HL-60 (cell line): ENCODE measurements at regions not wholly inside any gene's neighbourhood (a gene's known extent, or its start where the extent isn't known, plus 50 kb on each side); places are given as distances from the start of the nearest gene placed in this dataset.

Experiments
- DNase-seq, 2 experiments: peaks; one replicate each; pipeline ENCODE4 v3.0.0-alpha.2; 2010 to 2020; ENCODE audit warnings: low read depth in 1 of 2, low spot score in 1 of 2
- H3K27ac ChIP-seq: fragments of 250-450 bp; sonication (Bioruptor Pico); replicated peaks from 2 replicates; pipeline ENCODE4 v1.5.1; 2020; ENCODE audit warnings: mild to moderate bottlenecking, moderate library complexity
- H3K27me3 ChIP-seq: fragments of 250-450 bp; sonication (Bioruptor Pico); 2 replicates; pipeline ENCODE4 v1.5.1; 2021; ENCODE audit warnings: mild to moderate bottlenecking, moderate library complexity; ENCODE audit not compliant: insufficient read depth, poor library complexity, severe bottlenecking
- H3K4me3 ChIP-seq: replicated peaks from 2 replicates; pipeline ENCODE4 v1.5.1; 2011; ENCODE audit warnings: mild to moderate bottlenecking, control low read depth, low read length; ENCODE audit not compliant: insufficient read depth
- CTCF ChIP-seq: IDR thresholded peaks from one replicate; pipeline ENCODE4 v1.5.1; 2011; ENCODE audit warnings: low read length, control low read depth, inconsistent platforms; ENCODE audit not compliant: insufficient read depth
- GABPA ChIP-seq: IDR thresholded peaks from 2 replicates; pipeline ENCODE4 v1.6.1; 2012; ENCODE audit warnings: low read depth
- POLR2AphosphoS5 ChIP-seq: IDR thresholded peaks from 2 replicates; pipeline ENCODE4 v1.6.1; 2012; ENCODE audit warnings: low read depth
- REST ChIP-seq: IDR thresholded peaks from 2 replicates; pipeline ENCODE4 v1.6.1; 2012; ENCODE audit warnings: low read depth; ENCODE audit not compliant: insufficient replicate concordance
- SPI1 ChIP-seq: IDR thresholded peaks from 2 replicates; pipeline ENCODE4 v1.6.1; 2012; ENCODE audit warnings: low read depth, mild to moderate bottlenecking, borderline replicate concordance

- TF ChIP-seq REST: no peak
- no peak for TF ChIP-seq GABPA
- no peak for TF ChIP-seq CTCF
- TF ChIP-seq SPI1: no peak
- no peak for TF ChIP-seq POLR2AphosphoS5
- Histone ChIP-seq H3K27ac (no peak overlapping the region), H3K4me3 (no peak overlapping the region), H3K27me3 (no peaks in the 10 kb centered on the region)
- no peak for DNase-seq
Observed at GRCh38 chr4:188707036-188707435, 567.8 kb downstream of the TRIML1 start.

- Histone ChIP-seq H3K27me3 (no peaks in the 10 kb centered on the region), H3K4me3 (no peak overlapping the region), H3K27ac (no peak overlapping the region)
- no peak for DNase-seq
- TF ChIP-seq CTCF: no peak
- TF ChIP-seq POLR2AphosphoS5: no peak
- no peak for TF ChIP-seq REST
- TF ChIP-seq GABPA: no peak
- TF ChIP-seq SPI1: no peak
Observed at GRCh38 chr4:188714501-188714900, 575.3 kb downstream of the TRIML1 start.

GRCh38 chr4:188714907-188715306 is 575.7 kb downstream of the TRIML1 start:
- Histone ChIP-seq H3K27me3 (no peaks in the 10 kb centered on the region), H3K27ac (no peak overlapping the region), H3K4me3 (no peak overlapping the region)
- DNase-seq: no peak
- TF ChIP-seq GABPA (no peak), POLR2AphosphoS5 (no peak), REST (no peak), CTCF (no peak)
